PC-3 (cell line): ENCODE measurements at regions not wholly inside any gene's neighbourhood (a gene's known extent, or its start where the extent isn't known, plus 50 kb on each side); places are given as distances from the start of the nearest gene placed in this dataset.

Experiments used
- ATAC-seq: fragments of 200-7000 bp; cut with Tn5 transposase; 2 replicates; pipeline ENCODE4 v1.9.1; 2020; ENCODE audit warnings: mild to moderate bottlenecking, moderate library complexity
- BruUV-seq: library from RNA; stranded (reverse); fragments of 400-500 nt; replicated peaks from 2 replicates; lab custom pipeline; 2021; lab: Mats Ljungman, UMichigan
- CTCF ChIA-PET: fragments of 300-600 bp; sonication (Branson Sonifier 250); formaldehyde crosslinking; loops from one replicate; lab custom pipeline; 2022; ENCODE audit warnings: antibody characterized with exemption; lab: Charles Lee
- POLR2A ChIA-PET: fragments of 300-600 bp; sonication (Branson Sonifier 250); formaldehyde crosslinking; loops from one replicate; lab custom pipeline; 2022; ENCODE audit warnings: antibody characterized with exemption; ENCODE audit not compliant: unreplicated experiment; lab: Charles Lee
- DNase-seq: peaks from one replicate; pipeline ENCODE4 v3.0.0-alpha.2; 2015
- H2AFZ ChIP-seq: fragments of 300-600 bp; sonication (generic); 2 replicates; pipeline ENCODE4 v1.6.0; 2016; ENCODE audit warnings: antibody characterized with exemption, low read length
- H3F3A ChIP-seq: fragments of 300-600 bp; sonication (generic); one replicate; pipeline ENCODE4 v1.6.0; 2017; ENCODE audit warnings: antibody characterized with exemption, low read length, control low read depth, mild to moderate bottlenecking; ENCODE audit not compliant: unreplicated experiment
- H3K27ac ChIP-seq: fragments of 300-600 bp; sonication (generic); 2 replicates; pipeline ENCODE4 v1.5.1; 2016; ENCODE audit warnings: mild to moderate bottlenecking, low read length
- H3K27me3 ChIP-seq: fragments of 300-600 bp; sonication (generic); 2 replicates; pipeline ENCODE4 v1.6.1; 2016; ENCODE audit warnings: low read length, mixed read lengths
- H3K36me3 ChIP-seq: fragments of 300-600 bp; sonication (generic); 2 replicates; pipeline ENCODE4 v1.6.1; 2016; ENCODE audit warnings: low read depth, mixed run types, low read length, mixed read lengths
- H3K4me1 ChIP-seq: fragments of 300-600 bp; sonication (generic); 2 replicates; pipeline ENCODE4 v1.5.1; 2016; ENCODE audit warnings: low read length; ENCODE audit not compliant: insufficient read depth
- H3K4me2 ChIP-seq: fragments of 300-600 bp; sonication (generic); 2 replicates; pipeline ENCODE4 v1.6.0; 2016; ENCODE audit warnings: low read length
- H3K4me3 ChIP-seq: fragments of 300-600 bp; sonication (generic); 2 replicates; pipeline ENCODE4 v1.5.1; 2016; ENCODE audit warnings: mild to moderate bottlenecking, low read length, mixed read lengths
- H3K79me2 ChIP-seq: fragments of 300-600 bp; sonication (generic); 2 replicates; pipeline ENCODE4 v1.6.1; 2017; ENCODE audit warnings: low read length, mixed read lengths
- H3K9ac ChIP-seq: fragments of 300-600 bp; sonication (generic); 2 replicates; pipeline ENCODE4 v1.6.0; 2016; ENCODE audit warnings: mild to moderate bottlenecking, low read length
- H3K9me2 ChIP-seq: fragments of 300-600 bp; sonication (generic); replicated peaks from 2 replicates; pipeline ENCODE4 v1.6.1; 2016; ENCODE audit warnings: mixed run types, low read length, mixed read lengths
- H3K9me3 ChIP-seq: fragments of 300-600 bp; sonication (generic); 2 replicates; pipeline ENCODE4 v1.6.1; 2016; ENCODE audit warnings: low read length, mixed read lengths
- H4K20me1 ChIP-seq: fragments of 300-600 bp; sonication (generic); 2 replicates; pipeline ENCODE4 v1.6.1; 2016; ENCODE audit warnings: low read length, mixed read lengths
- CTCF ChIP-seq: fragments of 300-600 bp; sonication (generic); conservative IDR thresholded peaks from 2 replicates; pipeline ENCODE4 v1.5.1; 2017; ENCODE audit warnings: antibody characterized with exemption, low read depth, mild to moderate bottlenecking, low read length
- EZH2 ChIP-seq: fragments of 300-600 bp; sonication (generic); IDR thresholded peaks from one replicate; pipeline ENCODE4 v1.6.1; 2017; ENCODE audit warnings: antibody characterized with exemption, mild to moderate bottlenecking, low read length; ENCODE audit not compliant: unreplicated experiment
- EZH2phosphoT487 ChIP-seq: fragments of 300-600 bp; sonication (generic); IDR thresholded peaks from 2 replicates; pipeline ENCODE4 v1.6.1; 2018; ENCODE audit warnings: mild to moderate bottlenecking, antibody characterized with exemption, low read length, borderline replicate concordance
- intact Hi-C: fragments of 100-400 bp; cut with micrococcal nuclease; formaldehyde crosslinking; loops from 2 replicates; pipeline ENCODE4 v1.9.0; 2023

- Histone ChIP-seq H3K79me2 (no peaks in the 10 kb centered on the region), H3K4me2 (no peak overlapping the region), H3K9me3 (no peaks in the 10 kb centered on the region), H3K9ac (no peak overlapping the region), H3K4me1 (no peaks in the 10 kb centered on the region), H4K20me1 (no peaks in the 10 kb centered on the region), H3F3A (no peaks in the 10 kb centered on the region), H3K27me3 (no peaks in the 10 kb centered on the region), H3K4me3 (no peak overlapping the region), H3K9me2 (no peaks in the 10 kb centered on the region), H3K36me3 (no peaks in the 10 kb centered on the region), H3K27ac (no peak overlapping the region), H2AFZ (no peak overlapping the region)
- intact Hi-C loops: no loop called here
- no TSS peak for BruUV-seq
- ATAC-seq: no peak
- ChIA-PET CTCF (no interaction called here), POLR2A (no interaction called here)
- no peak for DNase-seq
- TF ChIP-seq CTCF: no peak
- no peak for TF ChIP-seq EZH2
- no peak for TF ChIP-seq EZH2phosphoT487
Observed at GRCh38 chr11:26849036-26849435, 127.2 kb upstream of the SLC5A12 start.

- Histone ChIP-seq H2AFZ (no peak overlapping the region), H3K9me2 (no peaks in the 10 kb centered on the region), H3F3A (no peaks in the 10 kb centered on the region), H3K79me2 (no peaks in the 10 kb centered on the region), H3K4me3 (no peak overlapping the region), H3K27me3 (no peaks in the 10 kb centered on the region), H3K4me2 (no peak overlapping the region), H3K9me3 (no peaks in the 10 kb centered on the region), H3K4me1 (no peaks in the 10 kb centered on the region), H3K36me3 (no peaks in the 10 kb centered on the region), H4K20me1 (no peaks in the 10 kb centered on the region), H3K27ac (no peak overlapping the region), H3K9ac (no peak overlapping the region)
- ATAC-seq: no peak
- TF ChIP-seq EZH2 (no peak), CTCF (no peak), EZH2phosphoT487 (no peak)
- DNase-seq: no peak
- CTCF ChIA-PET: no interaction called here
- POLR2A ChIA-PET: no interaction called here
- intact Hi-C loops: no loop called here
- no TSS peak for BruUV-seq
Observed at GRCh38 chr11:26851291-26851690, 129.4 kb upstream of the SLC5A12 start.

- no peaks in the 10 kb centered on the region for H3K79me2 ChIP-seq
- no peak for DNase-seq
- H3K4me1 ChIP-seq: no peaks in the 10 kb centered on the region
- no peaks in the 10 kb centered on the region for H3K9me2 ChIP-seq
- TF ChIP-seq EZH2phosphoT487 (no peak), CTCF (no peak), EZH2 (no peak)
- no peak for ATAC-seq
- POLR2A ChIA-PET: no interaction called here
- no peak overlapping the region for H3K27ac ChIP-seq
- no peaks in the 10 kb centered on the region for H3K27me3 ChIP-seq
- H3K9ac ChIP-seq: no peak overlapping the region
- H3K4me2 ChIP-seq: no peak overlapping the region
- no peaks in the 10 kb centered on the region for H4K20me1 ChIP-seq
- BruUV-seq: no TSS peak
- CTCF ChIA-PET: no interaction called here
- H3F3A ChIP-seq: no peaks in the 10 kb centered on the region
- no peaks in the 10 kb centered on the region for H3K9me3 ChIP-seq
- H3K4me3 ChIP-seq: no peak overlapping the region
- intact Hi-C loops: no loop called here
- no peak overlapping the region for H2AFZ ChIP-seq
- H3K36me3 ChIP-seq: no peaks in the 10 kb centered on the region
Observed at GRCh38 chr11:26851696-26852095, 129.8 kb upstream of the SLC5A12 start.
